Fibroblast of peridontal ligament (primary cell): ENCODE measurements at regions not wholly inside any gene's neighbourhood (a gene's known extent, or its start where the extent isn't known, plus 50 kb on each side); places are given as distances from the start of the nearest gene placed in this dataset.
A peak's percentile ranks its signal among the peaks of the same experiment; 100 is the strongest.
"Not testable (repeated sequence)": the region's sequence is repeated elsewhere in the genome, so short reads cannot be mapped to it uniquely, and the experiment has no call there.

Source experiments
- DNase-seq: peaks from one replicate; pipeline ENCODE4 v3.0.0-alpha.2; 2010; ENCODE audit errors: extremely low read depth

DNA sequence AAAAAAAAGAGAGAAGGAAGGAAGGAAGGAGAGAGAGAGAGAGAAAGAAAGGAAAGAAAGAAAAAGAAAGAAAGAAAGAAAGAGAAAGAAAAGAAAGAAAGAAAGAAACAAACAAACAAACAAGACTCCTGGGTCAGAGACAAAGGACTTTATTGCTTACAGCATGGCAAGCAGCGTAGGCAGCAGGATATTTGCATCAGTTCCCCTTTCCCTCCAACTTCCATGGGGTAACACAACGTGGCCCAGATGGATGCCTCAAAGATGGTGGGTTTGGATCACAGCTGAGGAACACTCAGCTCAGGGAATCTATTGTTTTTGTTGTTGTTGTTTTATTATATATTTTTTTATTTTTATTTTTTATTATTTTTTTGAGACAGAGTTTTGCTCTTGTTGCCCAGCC, 128.5 kb upstream of the VKORC1L1 start:
- DNase-seq = no peak

DNA sequence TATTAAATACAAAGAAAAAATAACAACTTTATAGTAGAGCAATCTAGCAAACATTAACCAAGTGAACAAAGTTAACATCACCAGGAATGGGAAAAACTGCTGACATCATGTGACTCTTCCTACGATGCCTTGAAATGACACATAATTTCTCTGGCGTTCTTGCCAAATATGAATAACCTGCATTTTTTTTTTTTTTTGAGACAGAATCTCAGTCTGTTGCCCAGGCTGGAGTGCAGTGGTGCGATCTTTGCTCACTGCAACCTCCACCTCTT, 126.5 kb upstream of the VKORC1L1 start:
- peak; percentile 69 for DNase-seq

DNA sequence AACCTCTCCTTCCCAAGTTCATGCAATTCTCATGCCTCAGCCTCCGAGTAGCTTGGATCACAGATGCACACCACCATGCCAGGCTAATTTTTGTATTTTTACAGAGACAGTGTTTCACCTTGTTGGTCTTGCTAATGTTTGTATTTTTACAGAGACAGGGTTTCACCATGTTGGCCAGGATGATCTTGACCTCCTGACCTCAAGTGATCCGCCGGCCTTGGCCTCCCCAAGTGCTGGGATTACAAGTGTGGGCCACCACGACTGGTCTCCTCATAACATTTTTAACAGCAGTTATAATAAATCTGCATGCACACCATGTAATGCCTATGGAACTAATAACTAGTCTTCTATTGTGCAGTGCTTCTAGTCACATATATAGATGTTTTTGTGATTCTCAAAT, 123.8 kb upstream of the VKORC1L1 start:
- no peak for DNase-seq

DNA sequence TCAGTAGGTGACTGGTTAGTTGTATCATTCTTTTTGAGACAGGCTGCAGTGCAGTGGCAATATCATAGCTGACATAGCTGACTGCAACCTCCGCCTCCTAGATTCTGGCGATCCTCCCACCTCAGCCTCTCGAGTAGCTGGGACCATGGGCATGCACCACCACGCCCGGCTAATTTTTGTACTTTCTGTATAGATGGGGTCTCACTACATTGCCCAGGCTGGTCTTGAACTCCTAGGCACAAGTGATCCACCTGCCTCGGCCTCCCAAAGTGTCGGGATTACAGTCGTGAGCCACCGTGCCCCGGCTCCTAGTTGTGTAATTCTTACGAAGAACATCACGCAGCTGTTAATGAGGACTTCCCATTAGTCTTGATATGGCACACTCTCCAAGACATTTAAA, 123.4 kb upstream of the VKORC1L1 start:
- no peak for DNase-seq

DNA sequence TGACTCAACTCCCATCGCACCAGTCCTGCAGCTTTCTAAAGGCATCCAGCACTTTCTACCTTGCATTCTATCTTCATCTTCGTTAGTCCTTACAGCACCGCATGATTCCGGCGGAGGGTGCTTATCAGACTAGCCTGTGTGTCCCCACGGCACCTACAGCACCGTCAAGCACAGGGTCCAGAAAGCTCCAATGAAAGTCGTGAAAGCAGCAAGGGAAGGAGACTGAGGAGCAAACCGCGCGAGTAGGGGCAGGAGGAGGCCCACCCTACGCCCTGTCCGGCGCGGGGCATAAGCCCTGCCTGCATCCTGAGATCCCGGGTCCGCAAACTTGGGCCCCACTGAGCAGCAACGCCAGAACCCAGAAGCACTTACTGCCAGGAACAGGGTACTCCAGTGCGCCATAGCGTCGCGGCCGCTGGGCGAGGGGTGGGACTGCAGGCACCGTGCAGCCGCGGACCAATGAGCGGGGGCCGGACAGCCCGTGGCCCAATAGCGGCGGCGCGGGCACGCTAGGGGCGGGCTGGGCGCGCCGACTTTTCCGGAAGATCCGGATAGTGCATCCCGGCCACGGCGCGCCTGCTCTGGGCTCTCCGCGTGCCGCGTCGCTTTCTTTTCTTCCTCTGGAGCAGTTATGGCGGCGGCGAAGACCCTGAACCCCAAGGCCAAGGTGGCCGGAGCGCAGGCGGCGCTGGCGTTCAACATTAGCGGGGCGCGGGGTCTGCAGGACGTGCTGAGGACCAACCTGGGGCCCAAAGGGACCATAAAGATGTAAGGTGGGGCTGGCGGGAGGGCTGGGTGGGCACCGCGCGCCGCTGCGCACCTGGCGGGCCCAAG, 122.1 kb upstream of the VKORC1L1 start:
- DNase-seq = peak; percentile 76

DNA sequence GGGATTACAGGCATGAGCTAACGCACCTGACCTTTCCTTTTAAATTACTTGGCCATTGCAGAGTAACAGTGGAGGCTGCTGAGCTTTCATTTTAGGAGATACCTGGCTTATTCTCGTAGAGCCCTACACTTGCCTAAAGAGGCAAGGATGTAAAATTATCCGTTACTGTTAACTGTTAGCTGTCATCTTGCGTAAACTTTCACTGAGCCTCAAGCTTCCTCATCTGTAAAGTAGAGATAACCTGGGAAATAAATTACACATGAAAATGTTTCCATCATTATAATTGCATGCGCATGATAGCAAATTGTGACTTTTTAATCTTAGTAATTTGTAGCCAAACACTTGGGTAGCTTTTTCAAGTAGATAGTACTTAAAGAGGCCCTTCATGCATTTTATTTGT, 118.8 kb upstream of the VKORC1L1 start:
- not testable (repeated sequence) for DNase-seq

DNA sequence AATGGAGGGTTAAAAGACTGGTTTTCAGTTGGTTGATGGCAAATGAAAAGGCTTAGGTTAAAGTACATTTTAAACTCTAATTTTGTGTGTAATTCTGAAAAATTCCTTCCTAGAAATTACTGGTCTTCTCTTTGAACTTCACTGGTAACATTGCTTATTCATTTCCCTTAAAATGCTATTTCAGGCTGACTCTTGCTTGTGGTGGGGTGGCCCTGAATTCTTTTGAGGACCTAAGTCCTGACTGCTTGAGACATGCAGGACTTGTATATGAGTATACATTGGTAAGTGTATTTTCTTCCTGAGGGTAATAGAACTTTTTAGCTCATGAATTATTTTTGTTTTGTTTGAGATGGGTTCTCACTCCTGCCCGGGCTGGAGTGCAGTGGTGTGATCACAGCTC, 113.9 kb upstream of the VKORC1L1 start:
- not testable (repeated sequence) for DNase-seq

DNA sequence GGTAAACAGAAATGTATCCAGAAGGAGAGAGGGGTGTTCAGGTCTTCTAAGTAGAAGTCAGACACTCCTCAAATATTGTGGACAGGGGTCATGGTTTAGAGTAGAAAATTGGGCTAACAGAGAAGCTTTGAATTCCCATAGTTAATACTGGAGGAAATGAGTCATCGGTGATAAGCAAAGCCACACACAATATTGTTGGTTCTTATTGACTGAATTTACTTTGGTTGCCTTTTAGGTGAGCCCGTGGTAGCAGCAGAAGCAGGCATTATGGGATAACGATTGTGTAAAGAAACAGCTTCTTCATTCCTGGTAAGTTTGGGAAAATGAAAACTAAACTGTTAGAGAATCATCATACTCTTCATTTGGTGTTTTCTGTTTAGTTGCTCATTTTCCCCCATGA, 110.2 kb upstream of the VKORC1L1 start:
- not testable (repeated sequence) for DNase-seq

DNA sequence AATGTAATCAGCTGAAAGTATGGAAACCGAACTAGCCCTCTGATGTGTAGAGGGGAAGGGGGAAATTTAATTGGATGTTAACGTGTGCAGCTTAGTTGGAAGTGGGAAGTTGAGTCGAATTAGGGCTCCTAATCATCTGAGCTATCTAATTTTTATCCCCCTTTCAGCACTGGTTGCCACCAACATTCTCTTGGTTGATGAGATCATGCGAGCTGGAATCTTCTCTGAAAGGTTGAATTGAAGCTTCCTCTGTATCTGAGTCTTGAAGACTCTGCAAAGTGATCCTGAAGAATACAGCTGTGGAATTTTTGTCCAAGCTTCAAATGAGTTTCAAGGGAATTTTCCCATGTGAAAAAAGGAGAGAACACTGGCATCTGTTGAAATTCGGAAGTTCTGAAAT, 109.8 kb upstream of the VKORC1L1 start:
- not testable (repeated sequence) for DNase-seq

DNA sequence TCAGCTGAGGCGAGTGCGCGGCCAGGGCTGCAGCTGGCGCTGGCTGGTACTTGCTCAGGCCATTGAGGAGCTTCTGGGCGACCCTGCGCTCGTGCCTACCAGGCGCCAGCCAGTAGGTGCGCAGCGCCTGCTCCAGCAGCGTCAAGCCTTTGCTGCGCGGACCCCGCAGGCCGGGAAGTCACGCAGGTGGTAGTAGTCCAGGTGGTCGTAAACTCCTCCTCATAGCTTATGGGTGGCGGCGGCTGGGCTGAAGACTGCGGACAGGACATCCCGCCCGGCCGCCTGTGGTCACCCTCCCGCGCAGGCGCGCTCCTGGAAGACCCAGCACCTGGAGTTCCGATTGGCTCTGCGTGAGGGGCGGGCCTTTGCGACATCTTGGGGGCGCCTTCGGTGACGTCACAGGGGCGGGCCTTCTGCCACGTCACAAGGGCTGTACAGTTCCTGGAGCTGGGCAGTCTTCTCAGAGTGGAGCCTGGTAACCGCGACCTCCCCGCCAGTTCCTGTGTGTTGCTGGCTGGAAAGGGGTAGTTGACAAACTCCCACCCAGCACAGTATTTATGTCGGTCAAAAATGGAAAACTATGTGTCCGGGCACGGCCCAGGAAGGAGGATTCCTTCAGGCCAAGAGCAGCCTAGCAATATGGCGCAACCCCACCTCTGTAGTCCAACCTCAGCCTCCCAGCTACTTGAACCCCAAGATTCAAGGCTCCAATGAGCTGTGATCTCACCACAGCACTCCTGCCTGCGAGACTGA, 102.2 kb upstream of the VKORC1L1 start:
- DNase-seq = peak; percentile 80

DNA sequence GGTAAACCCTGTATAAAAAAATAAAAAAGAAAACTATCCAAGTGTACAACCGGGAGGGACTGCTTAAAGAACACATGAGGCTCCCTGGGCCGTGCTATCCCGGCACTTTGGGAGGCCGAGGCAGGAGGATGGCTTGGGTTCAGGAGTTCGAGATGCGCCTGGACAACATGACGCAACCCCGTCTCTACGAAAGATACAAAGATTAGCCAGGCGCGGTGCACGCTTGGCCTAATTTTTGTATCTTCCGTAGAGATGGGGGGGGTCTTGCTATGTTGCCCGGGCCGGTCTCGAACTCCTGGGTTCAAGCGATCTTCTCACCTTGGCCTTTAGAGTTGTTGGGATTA, 101.7 kb upstream of the VKORC1L1 start:
- DNase-seq = not testable (repeated sequence)

DNA sequence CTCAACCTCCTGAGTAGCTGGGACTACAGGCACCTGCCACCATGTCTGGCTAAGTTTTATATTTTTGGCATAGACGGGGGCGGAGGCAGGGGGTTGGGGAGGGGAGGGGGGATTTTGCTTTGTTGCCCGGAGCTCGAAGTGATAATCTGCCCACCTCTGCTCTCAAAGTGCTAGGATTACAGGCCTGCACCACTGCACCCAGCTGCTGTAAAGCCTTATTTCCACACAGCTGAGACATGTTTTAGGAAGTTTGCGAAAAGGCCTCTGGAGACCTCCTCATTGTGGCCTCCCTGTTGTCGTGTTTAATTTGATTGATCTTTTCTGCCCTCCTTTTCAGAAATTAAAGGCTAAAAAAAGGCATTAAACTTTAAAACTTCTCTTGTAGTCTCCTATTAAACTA, 96.2 kb upstream of the VKORC1L1 start:
- not testable (repeated sequence) for DNase-seq

DNA sequence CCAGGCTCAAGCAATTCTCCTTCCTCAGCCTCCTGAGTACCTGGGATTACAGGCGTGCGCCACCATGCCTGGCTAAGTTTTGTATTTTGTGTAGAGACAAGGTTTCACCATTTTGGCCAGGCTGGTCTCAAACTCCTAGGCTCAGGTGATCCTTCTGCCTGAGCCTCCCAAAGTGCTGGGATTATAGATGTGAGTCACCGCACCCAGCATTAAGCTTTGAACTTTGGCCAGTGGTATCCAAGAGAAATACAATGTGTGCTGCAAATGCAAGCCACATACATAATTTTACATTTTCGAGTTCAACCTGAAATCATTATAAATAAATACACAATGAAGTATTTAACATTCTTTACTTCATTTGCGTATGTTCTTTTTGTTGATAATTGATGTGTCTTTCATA, 82.9 kb upstream of the VKORC1L1 start:
- not testable (repeated sequence) for DNase-seq

DNA sequence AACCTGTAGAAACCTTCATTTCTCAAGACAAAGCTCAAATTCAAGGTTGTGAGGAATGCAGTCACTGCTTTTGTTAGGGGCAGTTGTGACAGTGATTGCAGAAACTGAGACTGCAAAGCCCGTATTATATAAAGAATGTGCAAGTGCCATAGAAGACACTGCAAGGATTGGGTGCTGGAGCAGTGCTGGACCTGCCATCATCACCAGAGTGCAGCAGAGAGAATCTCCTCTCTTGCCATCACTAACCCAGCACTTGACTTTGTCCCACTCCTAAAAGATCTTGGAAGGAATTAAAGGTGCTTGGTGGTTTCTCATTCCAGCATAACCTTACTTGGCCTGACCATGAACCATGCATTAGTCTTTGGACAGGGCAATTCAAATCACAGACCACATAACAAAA, 81.1 kb upstream of the VKORC1L1 start:
- not testable (repeated sequence) for DNase-seq

DNA sequence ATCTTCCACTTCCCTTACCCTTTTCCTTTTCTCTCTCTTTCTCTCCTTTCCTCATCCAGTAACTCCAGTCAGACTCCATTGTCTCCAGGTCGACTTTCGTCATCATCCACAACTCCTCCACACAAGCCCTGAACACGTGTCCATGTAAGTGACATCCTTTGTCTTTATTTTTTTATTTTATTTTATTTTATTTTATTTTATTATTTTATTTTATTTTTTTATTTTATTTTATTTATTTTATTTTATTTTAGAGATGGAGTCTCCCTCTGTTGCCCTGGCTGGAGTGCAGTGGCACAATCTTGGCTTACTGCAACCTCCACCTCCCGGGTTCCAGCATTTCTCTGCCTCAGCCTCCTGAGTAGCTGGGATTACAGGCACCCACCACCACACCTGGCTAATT, 80.1 kb upstream of the VKORC1L1 start:
- not testable (repeated sequence) for DNase-seq

DNA sequence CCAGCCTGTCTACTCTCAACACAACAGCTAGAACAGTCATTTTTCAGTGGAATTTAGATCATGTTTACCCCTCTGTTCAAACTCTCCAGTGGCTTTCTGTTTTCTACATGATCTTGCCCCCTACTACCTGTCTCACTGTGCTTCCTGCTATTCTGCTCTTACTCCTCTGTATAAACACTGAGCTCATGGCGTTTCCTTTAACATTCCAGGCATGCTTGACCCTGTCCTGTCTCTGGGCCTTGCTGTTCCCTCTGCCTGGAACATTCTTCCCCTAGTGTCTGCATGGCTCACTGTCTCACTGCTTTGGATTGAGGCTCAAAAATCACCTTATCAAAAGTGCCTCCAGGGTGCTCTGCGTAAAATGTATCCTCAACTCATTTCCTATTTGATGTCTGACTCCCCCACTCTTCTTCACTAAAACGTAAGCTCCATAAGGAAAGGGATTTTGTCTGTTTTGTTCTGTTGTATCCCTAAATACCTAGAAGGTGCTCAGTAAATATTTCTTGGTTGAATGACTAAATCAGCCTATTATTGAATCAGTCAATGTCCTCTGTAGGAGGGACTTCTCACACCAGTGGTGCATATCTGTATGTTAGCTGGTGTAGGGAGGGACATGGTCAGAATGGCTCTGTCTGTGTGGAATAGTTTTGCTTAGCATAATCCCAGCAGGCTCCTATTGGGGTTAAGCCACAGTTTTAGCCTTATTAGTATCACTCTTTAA, 78.0 kb upstream of the VKORC1L1 start:
- not testable (repeated sequence) for DNase-seq

DNA sequence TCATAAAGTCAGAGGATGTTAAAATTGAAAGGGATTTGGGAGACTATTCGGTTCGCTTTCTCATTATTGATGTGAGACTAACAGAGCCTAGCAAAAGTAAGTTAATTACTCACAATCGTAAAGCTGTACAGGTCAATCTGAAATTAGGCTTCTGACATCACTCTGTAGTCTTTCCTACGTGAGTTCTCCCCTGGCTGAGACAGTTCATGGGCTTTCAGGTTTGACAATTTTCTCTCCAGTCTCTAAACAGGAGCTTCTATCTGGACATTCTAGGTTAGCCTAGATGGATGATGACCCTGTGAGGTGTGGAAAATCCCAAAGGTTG, 77.5 kb upstream of the VKORC1L1 start:
- not testable (repeated sequence) for DNase-seq

DNA sequence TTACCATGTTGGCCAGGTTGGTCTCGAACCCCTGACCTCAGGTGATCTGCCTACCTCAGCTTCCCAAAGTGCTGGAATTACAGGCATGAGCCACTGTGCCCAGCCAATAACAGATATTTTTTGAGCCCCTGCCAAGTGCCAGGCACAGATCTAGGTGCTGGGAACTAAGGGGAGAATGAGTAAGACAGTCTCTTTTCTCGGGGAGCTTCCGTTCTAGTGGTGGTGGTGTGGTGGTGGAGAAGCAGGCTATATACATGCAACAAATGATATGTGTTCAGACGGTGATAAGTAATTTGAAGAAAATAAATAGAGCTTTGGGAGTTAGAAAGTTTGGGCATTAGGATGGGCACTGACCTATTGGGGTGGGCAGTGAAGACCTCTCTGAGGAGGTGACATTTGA, 76.7 kb upstream of the VKORC1L1 start:
- DNase-seq = no peak

DNA sequence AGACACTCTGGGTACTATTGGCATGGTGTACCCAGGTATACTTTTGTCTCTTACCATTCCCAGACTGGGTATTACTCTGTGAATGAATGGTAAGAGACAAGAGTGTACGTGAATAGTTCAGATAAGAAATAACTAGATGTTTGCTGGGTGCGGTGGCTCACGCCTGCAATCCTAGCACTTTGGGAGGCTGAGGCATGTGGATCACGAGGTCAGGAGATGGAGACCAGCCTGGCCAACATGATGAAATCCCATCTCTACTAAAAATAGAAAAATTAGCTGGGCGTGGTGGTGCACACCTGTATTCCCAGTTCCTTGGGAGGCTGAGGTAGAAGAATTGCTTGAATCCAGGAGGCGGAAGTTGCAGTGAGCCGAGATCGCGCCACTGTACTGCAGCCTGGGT, 75.8 kb upstream of the VKORC1L1 start:
- DNase-seq = not testable (repeated sequence)

DNA sequence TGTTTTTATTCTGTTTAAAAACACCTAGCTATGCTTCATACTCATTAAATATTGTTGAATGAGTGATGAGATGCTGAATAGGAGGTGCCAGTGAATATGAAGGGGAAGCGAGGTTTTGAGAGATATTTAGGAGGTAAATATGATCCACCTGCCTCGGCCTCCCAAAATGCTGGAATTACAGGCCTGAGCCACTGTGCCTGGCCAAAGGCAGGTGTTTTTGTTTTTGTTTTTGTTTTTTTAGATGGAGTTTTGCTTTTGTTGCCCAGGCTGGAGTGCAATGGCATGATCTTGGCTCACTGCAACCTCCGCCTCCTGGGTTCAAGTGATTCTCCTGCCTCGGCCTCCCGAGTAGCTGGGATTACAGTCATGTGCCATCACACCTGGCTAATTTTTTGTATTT, 75.3 kb upstream of the VKORC1L1 start:
- not testable (repeated sequence) for DNase-seq

DNA sequence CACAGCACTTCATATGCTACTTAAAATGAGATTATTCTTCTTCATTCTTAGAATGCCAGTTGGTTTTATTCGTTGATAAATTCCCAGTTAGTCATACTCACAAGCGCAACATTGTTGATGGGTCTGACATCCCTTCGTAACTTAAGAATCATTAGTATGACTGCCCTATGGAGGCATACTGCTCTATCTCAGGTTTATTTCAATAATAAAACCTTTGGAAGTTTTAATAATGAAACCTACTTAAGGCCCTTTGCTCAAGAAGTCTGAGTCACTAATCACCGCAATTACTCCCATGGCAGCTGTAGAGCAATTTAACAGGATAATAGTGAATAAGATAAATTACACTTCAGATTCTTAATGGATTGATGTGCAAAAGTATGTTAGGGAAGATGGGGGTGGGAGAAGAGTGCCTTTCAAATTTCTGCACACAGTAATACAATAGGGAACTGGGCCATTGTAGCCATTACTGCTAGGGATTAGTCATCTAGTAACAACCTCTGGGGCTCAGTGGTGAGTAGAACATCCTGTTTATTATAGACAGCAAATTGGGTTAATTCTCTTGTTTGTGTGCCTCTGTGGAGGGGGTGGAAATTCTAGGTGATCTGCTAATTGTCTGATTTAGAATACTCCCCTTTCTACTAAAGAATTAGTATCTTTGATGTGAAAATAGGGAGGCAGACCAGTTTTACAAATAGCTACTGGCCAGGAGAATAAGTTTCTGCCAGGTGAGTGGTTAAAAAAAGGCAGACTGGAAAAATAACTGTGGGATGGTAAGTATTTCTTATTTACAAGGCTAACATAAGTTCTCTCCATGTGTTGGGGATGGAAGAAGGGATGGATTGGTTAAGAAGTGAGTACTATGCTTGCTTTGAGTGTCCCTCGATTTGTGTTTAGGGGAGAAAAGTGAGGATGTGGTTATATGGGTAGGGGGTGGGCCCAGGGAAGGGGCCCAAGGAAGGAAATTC, 74.5 kb upstream of the VKORC1L1 start:
- peak; percentile 27 for DNase-seq

DNA sequence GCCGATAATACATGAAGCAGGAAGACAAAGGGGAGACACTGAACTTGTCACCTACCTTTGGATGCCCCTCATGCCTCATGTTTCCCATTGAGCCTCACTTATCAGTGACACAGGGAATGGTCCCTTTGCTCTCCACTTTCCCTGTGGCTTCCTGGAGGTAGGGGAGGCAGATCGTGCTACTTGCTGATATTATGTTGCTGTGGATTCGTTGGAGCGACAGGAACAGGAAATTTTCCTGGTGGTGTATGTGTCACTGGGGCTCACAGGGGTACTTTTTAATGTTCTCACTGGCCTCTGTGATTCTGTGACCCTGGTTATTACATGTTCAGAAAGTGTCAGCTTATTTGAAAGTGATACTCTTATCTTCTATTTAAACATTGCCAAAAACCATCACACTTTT, 72.7 kb upstream of the VKORC1L1 start:
- DNase-seq = not testable (repeated sequence)
